GM19238 (cell line): ENCODE measurements at regions not wholly inside any gene's neighbourhood (a gene's known extent, or its start where the extent isn't known, plus 50 kb on each side); places are given as distances from the start of the nearest gene placed in this dataset.

Experiments
- DNase-seq: peaks from one replicate; pipeline ENCODE4 v3.0.0; 2011; ENCODE audit warnings: low spot score; ENCODE audit not compliant: insufficient read length

- DNase-seq = no peak
Measured at GRCh38 chr13:97057176-97057575, 62.9 kb upstream of the OXGR1 start.

GRCh38 chr13:97058391-97058790 is 64.1 kb upstream of the OXGR1 start:
- no peak for DNase-seq

GRCh38 chr13:97058926-97059325 is 64.7 kb upstream of the OXGR1 start:
- DNase-seq = no peak

GRCh38 chr13:97067017-97067895 is 73.0 kb upstream of the OXGR1 start:
- no peak for DNase-seq

- DNase-seq = no peak
Measured at GRCh38 chr13:97068151-97068550, 73.9 kb upstream of the OXGR1 start.

- DNase-seq = no peak
Measured at GRCh38 chr13:97069050-97069815, 75.0 kb upstream of the OXGR1 start.

GRCh38 chr13:97072297-97072696 is 78.0 kb upstream of the OXGR1 start:
- no peak for DNase-seq

- DNase-seq = no peak
Measured at GRCh38 chr13:97074618-97075017, 80.3 kb upstream of the OXGR1 start.

GRCh38 chr13:97076898-97077297 is 82.6 kb upstream of the OXGR1 start:
- DNase-seq = no peak

- no peak for DNase-seq
Measured at GRCh38 chr13:97077341-97077740, 83.1 kb upstream of the OXGR1 start.

- no peak for DNase-seq
Measured at GRCh38 chr13:97079726-97080125, 85.5 kb upstream of the OXGR1 start.

GRCh38 chr13:97082461-97083207 is 88.4 kb upstream of the OXGR1 start:
- no peak for DNase-seq

GRCh38 chr13:97091196-97091595 is 96.9 kb upstream of the OXGR1 start:
- DNase-seq = no peak

- DNase-seq = no peak
Measured at GRCh38 chr13:97100821-97101220, 106.5 kb upstream of the OXGR1 start.

- no peak for DNase-seq
Measured at GRCh38 chr13:97101912-97102708, 107.8 kb upstream of the OXGR1 start.

- no peak for DNase-seq
Measured at GRCh38 chr13:97106323-97106722, 112.0 kb upstream of the OXGR1 start.

GRCh38 chr13:97107815-97108529 is 113.7 kb upstream of the OXGR1 start:
- DNase-seq = no peak

GRCh38 chr13:97108530-97108900 is 113.6 kb upstream of the MBNL2 start:
- DNase-seq = no peak

- DNase-seq = no peak
Measured at GRCh38 chr13:97109256-97109655, 112.9 kb upstream of the MBNL2 start.

GRCh38 chr13:97109841-97110492 is 112.2 kb upstream of the MBNL2 start:
- DNase-seq = peak; percentile 78
